Neutrophil (primary cell): ENCODE measurements at regions not wholly inside any gene's neighbourhood (a gene's known extent, or its start where the extent isn't known, plus 50 kb on each side); places are given as distances from the start of the nearest gene placed in this dataset.

Experiments used
- H3K27ac ChIP-seq: fragments of 200-600 bp; sonication (generic); 2 replicates; pipeline ENCODE4 v1.5.1; 2016; ENCODE audit warnings: mild to moderate bottlenecking, moderate library complexity
- H3K27me3 ChIP-seq: fragments of 200-600 bp; sonication (generic); 2 replicates; pipeline ENCODE4 v1.6.0; 2016; ENCODE audit warnings: mild to moderate bottlenecking
- H3K36me3 ChIP-seq: fragments of 200-600 bp; sonication (generic); 2 replicates; pipeline ENCODE4 v1.5.1; 2017
- H3K4me1 ChIP-seq, 2 experiments: fragments of 200-600 bp in 1 of 2; sonication (generic) in 1 of 2; 1 replicate in 1 of 2; 2 replicates in 1 of 2; pipeline versions ENCODE4 v1.5.1 to v1.6.1; 2013 to 2016; ENCODE audit warnings: low read depth in 1 of 2, low read length in 1 of 2, mild to moderate bottlenecking in 1 of 2, moderate library complexity in 1 of 2; ENCODE audit not compliant: control insufficient read depth in 1 of 2, insufficient read depth in 1 of 2
- H3K4me3 ChIP-seq, 2 experiments: fragments of 200-600 bp in 1 of 2; sonication (generic) in 1 of 2; 1 replicate in 1 of 2; 2 replicates in 1 of 2; pipeline ENCODE4 v1.5.1; 2013 to 2016; ENCODE audit warnings: low read depth in 1 of 2, low read length in 1 of 2, mild to moderate bottlenecking in 1 of 2, moderate library complexity in 1 of 2
- H3K9me3 ChIP-seq: fragments of 200-600 bp; sonication (generic); 2 replicates; pipeline ENCODE4 v1.5.1; 2016
- TF ChIP-seq, protein P1 (sequence below): fragments of 200-600 bp; sonication (generic); IDR thresholded peaks from 2 replicates; pipeline ENCODE4 v1.5.1; 2016; ENCODE audit warnings: antibody characterized with exemption

GRCh38 chr9:80691229-80691628, 998.1 kb downstream of the TLE1 start:
- no peak overlapping the region for H3K4me3 ChIP-seq

GRCh38 chr9:80690349-80690939, 998.9 kb downstream of the TLE1 start:
- no peaks in the 10 kb centered on the region for H3K36me3 ChIP-seq
- no peak overlapping the region for H3K27ac ChIP-seq
- TF ChIP-seq, protein P1, sequence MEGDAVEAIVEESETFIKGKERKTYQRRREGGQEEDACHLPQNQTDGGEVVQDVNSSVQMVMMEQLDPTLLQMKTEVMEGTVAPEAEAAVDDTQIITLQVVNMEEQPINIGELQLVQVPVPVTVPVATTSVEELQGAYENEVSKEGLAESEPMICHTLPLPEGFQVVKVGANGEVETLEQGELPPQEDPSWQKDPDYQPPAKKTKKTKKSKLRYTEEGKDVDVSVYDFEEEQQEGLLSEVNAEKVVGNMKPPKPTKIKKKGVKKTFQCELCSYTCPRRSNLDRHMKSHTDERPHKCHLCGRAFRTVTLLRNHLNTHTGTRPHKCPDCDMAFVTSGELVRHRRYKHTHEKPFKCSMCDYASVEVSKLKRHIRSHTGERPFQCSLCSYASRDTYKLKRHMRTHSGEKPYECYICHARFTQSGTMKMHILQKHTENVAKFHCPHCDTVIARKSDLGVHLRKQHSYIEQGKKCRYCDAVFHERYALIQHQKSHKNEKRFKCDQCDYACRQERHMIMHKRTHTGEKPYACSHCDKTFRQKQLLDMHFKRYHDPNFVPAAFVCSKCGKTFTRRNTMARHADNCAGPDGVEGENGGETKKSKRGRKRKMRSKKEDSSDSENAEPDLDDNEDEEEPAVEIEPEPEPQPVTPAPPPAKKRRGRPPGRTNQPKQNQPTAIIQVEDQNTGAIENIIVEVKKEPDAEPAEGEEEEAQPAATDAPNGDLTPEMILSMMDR, result no peak
- no peaks in the 10 kb centered on the region for H3K4me1 ChIP-seq
- H3K9me3 ChIP-seq, result no peaks in the 10 kb centered on the region
- H3K4me3 ChIP-seq, result no peak overlapping the region
- H3K27me3 ChIP-seq, result no peaks in the 10 kb centered on the region

More at GRCh38 chr9:80691229-80691628, 998.1 kb downstream of the TLE1 start:
- Histone ChIP-seq H3K27ac (no peak overlapping the region), H3K4me1 (no peaks in the 10 kb centered on the region), H3K36me3 (no peaks in the 10 kb centered on the region), H3K9me3 (no peaks in the 10 kb centered on the region), H3K27me3 (no peaks in the 10 kb centered on the region)
- TF ChIP-seq, protein P1, result no peak

- no peaks in the 10 kb centered on the region for H3K27me3 ChIP-seq
- H3K4me3 ChIP-seq, result no peak overlapping the region
- no peaks in the 10 kb centered on the region for H3K36me3 ChIP-seq
- H3K9me3 ChIP-seq, result no peaks in the 10 kb centered on the region
- no peaks in the 10 kb centered on the region for H3K4me1 ChIP-seq
- TF ChIP-seq, protein P1, result no peak
- no peak overlapping the region for H3K27ac ChIP-seq
These were observed 1009.4 kb downstream of the TLE1 start for GRCh38 chr9:80679916-80680315.

GRCh38 chr9:80678906-80679305, 1010.4 kb downstream of the TLE1 start:
- Histone ChIP-seq H3K9me3 (no peaks in the 10 kb centered on the region), H3K36me3 (no peaks in the 10 kb centered on the region), H3K27ac (no peak overlapping the region), H3K4me1 (no peaks in the 10 kb centered on the region), H3K4me3 (no peak overlapping the region), H3K27me3 (no peaks in the 10 kb centered on the region)
- TF ChIP-seq, protein P1, result no peak

- no peaks in the 10 kb centered on the region for H3K27me3 ChIP-seq
- TF ChIP-seq, protein P1, result no peak
- H3K27ac ChIP-seq, result no peak overlapping the region
- no peaks in the 10 kb centered on the region for H3K4me1 ChIP-seq
- peaks cover 6% of the 10 kb centered on the region for H3K9me3 ChIP-seq
- no peaks in the 10 kb centered on the region for H3K36me3 ChIP-seq
- H3K4me3 ChIP-seq, result no peak overlapping the region
These were observed 1015.9 kb downstream of the TLE1 start for GRCh38 chr9:80673496-80673895.
